ENCODE measurements at regions not wholly inside any gene's neighbourhood (a gene's known extent, or its start where the extent isn't known, plus 50 kb on each side); places are given as distances from the start of the nearest gene placed in this dataset.

DNA sequence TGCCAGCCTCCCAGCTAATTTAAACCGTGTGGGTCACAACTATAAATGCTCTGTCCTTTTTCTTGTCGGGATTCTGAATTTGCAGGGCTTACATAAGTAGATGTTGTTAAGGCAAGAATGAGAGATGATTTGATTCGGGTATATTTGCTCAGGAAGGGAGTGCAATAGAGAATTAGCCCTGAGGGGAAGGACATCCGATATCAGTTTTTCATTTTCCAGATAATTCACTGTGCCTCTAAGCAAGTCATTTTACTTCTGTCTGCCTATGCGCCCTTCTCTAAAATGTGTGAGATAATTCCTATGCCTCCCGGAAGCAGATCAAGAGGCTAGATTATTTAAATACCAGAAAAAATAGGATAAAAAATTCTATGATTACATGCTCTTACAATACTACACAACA, 300.5 kb downstream of the RMST start:
- no peak for TF ChIP-seq FOXM1 (IDR thresholded peaks at IDR 0.05; ENCODE audit: borderline replicate concordance)
- TF ChIP-seq FOXK2 (IDR thresholded peaks at IDR 0.05): no peak
- TF ChIP-seq L3MBTL2 (conservative IDR thresholded peaks at IDR 0.05): no peak
- no peak for TF ChIP-seq LEF1 (IDR thresholded peaks at IDR 0.05; ENCODE audit: borderline replicate concordance)
- TF ChIP-seq SP1 (IDR thresholded peaks at IDR 0.05): no peak
- TF ChIP-seq FOXA1 (IDR thresholded peaks at IDR 0.05): no peak
- TF ChIP-seq ZNF384 (IDR thresholded peaks at IDR 0.05): no peak
- no peak for TF ChIP-seq CTBP1 (IDR thresholded peaks at IDR 0.05; ENCODE audit: borderline replicate concordance)
- no peak for TF ChIP-seq ELF4 (IDR thresholded peaks at IDR 0.05)
- TF ChIP-seq BHLHE40 (IDR thresholded peaks at IDR 0.05; ENCODE audit: borderline replicate concordance): no peak
